ENCODE measurements at regions not wholly inside any gene's neighbourhood (a gene's known extent, or its start where the extent isn't known, plus 50 kb on each side); places are given as distances from the start of the nearest gene placed in this dataset.

GRCh38 chr2:2495606-2496005 lies 164.5 kb upstream of the MYT1L start:
- Mint-ChIP-seq H3K27me3 (peaks cover 10% of the 10 kb centered on the region), H3K27ac (no peak overlapping the region), H3K9me3 (ENCODE audit: low read depth) (no peaks in the 10 kb centered on the region), H3K36me3 (ENCODE audit: insufficient read depth) (no peaks in the 10 kb centered on the region), H3K4me3 (ENCODE audit: low read depth) (no peak overlapping the region), H3K4me1 (ENCODE audit: low read depth) (no peaks in the 10 kb centered on the region)
- TF ChIP-seq CTCF (IDR thresholded peaks at IDR 0.05; ENCODE audit: unreplicated experiment), result no peak
- DNase-seq (ENCODE audit: low spot score, unreplicated experiment), result no peak

GRCh38 chr2:2493496-2493895 lies 162.4 kb upstream of the MYT1L start:
- Mint-ChIP-seq H3K27ac (no peak overlapping the region), H3K4me3 (ENCODE audit: low read depth) (no peak overlapping the region), H3K36me3 (ENCODE audit: insufficient read depth) (no peaks in the 10 kb centered on the region), H3K4me1 (ENCODE audit: low read depth) (no peaks in the 10 kb centered on the region), H3K27me3 (peaks cover 6% of the 10 kb centered on the region), H3K9me3 (ENCODE audit: low read depth) (no peaks in the 10 kb centered on the region)
- no peak for DNase-seq (ENCODE audit: low spot score, unreplicated experiment)
- TF ChIP-seq CTCF (IDR thresholded peaks at IDR 0.05; ENCODE audit: unreplicated experiment), result no peak

- H3K27ac Mint-ChIP-seq, result no peak overlapping the region
- no peak for DNase-seq (ENCODE audit: low spot score, unreplicated experiment)
- H3K36me3 Mint-ChIP-seq (ENCODE audit: insufficient read depth), result no peaks in the 10 kb centered on the region
- peaks cover 6% of the 10 kb centered on the region for H3K27me3 Mint-ChIP-seq
- no peaks in the 10 kb centered on the region for H3K9me3 Mint-ChIP-seq (ENCODE audit: low read depth)
- TF ChIP-seq CTCF (IDR thresholded peaks at IDR 0.05; ENCODE audit: unreplicated experiment), result no peak
- H3K4me3 Mint-ChIP-seq (ENCODE audit: low read depth), result no peak overlapping the region
- no peaks in the 10 kb centered on the region for H3K4me1 Mint-ChIP-seq (ENCODE audit: low read depth)
Measured at GRCh38 chr2:2492800-2493199, 161.7 kb upstream of the MYT1L start.

GRCh38 chr2:2491964-2492363 lies 160.9 kb upstream of the MYT1L start:
- H3K27ac Mint-ChIP-seq, result no peak overlapping the region
- no peaks in the 10 kb centered on the region for H3K36me3 Mint-ChIP-seq (ENCODE audit: insufficient read depth)
- peaks cover 8% of the 10 kb centered on the region for H3K27me3 Mint-ChIP-seq
- H3K9me3 Mint-ChIP-seq (ENCODE audit: low read depth), result no peaks in the 10 kb centered on the region
- no peak overlapping the region for H3K4me3 Mint-ChIP-seq (ENCODE audit: low read depth)
- no peak for TF ChIP-seq CTCF (IDR thresholded peaks at IDR 0.05; ENCODE audit: unreplicated experiment)
- no peak for DNase-seq (ENCODE audit: low spot score, unreplicated experiment)
- no peaks in the 10 kb centered on the region for H3K4me1 Mint-ChIP-seq (ENCODE audit: low read depth)

- H3K27me3 Mint-ChIP-seq, result peaks cover 4% of the 10 kb centered on the region
- DNase-seq (ENCODE audit: low spot score, unreplicated experiment), result no peak
- no peak for TF ChIP-seq CTCF (IDR thresholded peaks at IDR 0.05; ENCODE audit: unreplicated experiment)
- no peak overlapping the region for H3K4me3 Mint-ChIP-seq (ENCODE audit: low read depth)
- no peaks in the 10 kb centered on the region for H3K36me3 Mint-ChIP-seq (ENCODE audit: insufficient read depth)
- peaks cover 3% of the 10 kb centered on the region for H3K9me3 Mint-ChIP-seq (ENCODE audit: low read depth)
- no peak overlapping the region for H3K27ac Mint-ChIP-seq
- no peaks in the 10 kb centered on the region for H3K4me1 Mint-ChIP-seq (ENCODE audit: low read depth)
Measured at GRCh38 chr2:2484301-2484700, 153.2 kb upstream of the MYT1L start.

All from progenitor cell of endocrine pancreas (in vitro differentiated cells).